ENCODE measurements at regions not wholly inside any gene's neighbourhood (a gene's known extent, or its start where the extent isn't known, plus 50 kb on each side); places are given as distances from the start of the nearest gene placed in this dataset.

DNA sequence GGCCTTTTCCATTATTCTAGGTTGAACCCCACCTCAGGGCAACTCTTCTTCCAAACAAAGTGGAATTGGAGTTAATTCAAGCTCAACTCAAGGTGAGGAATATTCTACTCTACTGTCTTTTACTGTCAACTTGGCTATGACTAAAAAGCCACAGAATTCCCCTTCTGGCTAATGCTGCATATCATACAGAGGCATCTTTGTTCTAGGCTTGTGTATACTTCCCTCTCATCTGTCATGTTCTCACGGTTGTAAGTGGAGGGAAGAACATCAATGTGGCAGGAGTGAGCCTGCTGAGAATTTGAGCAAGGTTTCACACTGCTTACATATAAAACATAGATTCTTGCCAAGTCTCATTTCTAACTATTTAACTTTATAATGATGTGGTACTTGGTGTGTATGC is 921.4 kb upstream of the CNTN5 start:
- DNase-seq = no peak

DNA sequence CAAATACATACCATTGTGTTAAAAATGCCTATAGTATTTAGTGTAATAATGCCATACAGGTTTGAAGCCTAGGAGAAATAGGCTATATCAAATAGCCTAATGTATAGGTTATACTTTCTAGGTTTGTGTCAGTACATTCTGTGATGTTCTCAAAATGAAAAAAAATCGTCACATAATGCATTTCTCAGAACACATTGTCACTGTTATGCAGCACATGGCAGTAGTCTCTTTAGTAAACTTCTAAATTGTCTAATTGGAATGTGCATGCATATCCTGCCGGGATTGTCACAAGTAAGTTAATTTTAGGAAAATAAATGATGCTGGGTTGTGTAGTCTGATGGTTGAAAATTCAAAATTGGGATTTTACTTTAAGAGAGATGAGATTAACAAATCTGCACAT is 920.1 kb upstream of the CNTN5 start:
- DNase-seq = no peak

DNA sequence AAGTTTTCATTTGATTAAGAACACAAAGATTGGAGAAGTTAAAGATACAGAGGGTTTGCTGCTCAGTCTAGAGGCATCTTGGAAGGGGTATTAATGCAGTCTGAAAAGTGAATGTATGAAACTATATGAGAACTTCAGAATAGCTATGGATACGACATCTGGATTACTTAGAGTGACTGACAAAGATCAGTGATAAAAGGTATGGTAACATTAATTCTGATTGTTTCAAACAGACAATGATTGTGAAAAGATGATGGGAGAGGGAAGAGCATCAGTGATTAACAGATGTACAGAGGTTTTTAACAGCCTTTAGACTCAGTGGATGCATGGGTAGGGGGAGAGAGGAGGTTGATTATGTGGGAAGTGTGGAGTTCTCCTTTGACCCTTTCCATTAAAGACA is 919.4 kb upstream of the CNTN5 start:
- no peak for DNase-seq

- no peak for DNase-seq
Measured at GRCh38 chr11:98104249-98104648, 916.5 kb upstream of the CNTN5 start.

DNA sequence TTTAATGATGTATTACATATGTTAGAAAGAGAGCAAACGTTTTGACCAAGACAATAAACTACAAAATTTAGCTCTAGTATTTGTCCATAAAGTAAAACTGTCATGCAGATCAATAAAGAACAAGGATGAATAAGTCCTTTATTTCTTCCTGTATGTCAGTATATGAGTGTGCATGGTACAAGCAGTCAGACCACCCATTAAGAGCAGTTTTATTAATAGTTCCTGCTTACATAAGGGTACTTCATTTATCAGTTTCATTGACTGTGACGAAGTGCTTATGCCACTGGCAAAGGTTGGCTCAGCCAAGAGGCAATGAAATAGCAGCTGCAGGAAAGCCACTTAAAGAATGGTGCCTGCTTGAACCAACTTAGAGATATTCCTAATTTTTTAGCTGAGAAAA is 913.0 kb upstream of the CNTN5 start:
- no peak for DNase-seq

DNA sequence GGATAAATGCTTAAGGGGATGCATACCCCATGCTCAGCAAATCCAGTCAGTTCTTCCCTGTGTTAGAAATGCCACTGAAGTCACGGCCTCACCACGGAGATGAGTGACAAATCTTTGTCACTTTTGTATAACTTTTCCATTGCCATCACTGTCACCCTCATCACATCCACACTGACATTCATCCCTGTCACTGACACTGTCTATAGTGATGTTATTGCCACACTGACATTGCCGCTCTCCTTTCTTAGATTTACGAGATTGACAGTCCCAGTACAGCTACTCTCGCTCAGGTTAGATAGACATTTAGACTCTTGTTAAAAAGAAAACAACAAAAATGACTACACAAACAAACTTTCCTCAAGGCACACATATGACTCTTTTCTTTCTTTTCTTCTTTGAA is 910.7 kb upstream of the CNTN5 start:
- no peak for DNase-seq

DNA sequence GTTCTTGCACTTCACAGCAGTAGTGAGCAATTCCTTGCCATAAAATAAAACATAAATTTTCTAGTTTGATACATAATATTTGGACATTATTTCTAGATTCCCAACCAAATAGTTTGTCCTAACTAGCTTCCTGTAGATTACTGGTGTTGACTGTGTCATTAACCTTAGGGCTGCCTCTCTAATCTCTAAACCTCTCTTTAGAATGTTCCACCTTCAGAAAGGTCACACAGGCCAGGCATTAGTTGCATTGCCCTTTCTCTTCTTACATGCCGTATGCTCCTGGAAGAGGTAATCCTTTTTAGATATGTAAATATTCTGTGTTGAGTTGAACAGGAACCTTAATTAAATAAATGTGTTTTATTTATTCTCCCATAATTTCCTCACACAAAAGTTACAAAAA is 904.9 kb upstream of the CNTN5 start:
- no peak for DNase-seq

- no peak for DNase-seq
Measured at GRCh38 chr11:98130117-98130625, 890.6 kb upstream of the CNTN5 start.

- DNase-seq = no peak
Measured at GRCh38 chr11:98136357-98136756, 884.4 kb upstream of the CNTN5 start.

GRCh38 chr11:98137437-98137836 is 883.3 kb upstream of the CNTN5 start:
- no peak for DNase-seq

GRCh38 chr11:98143661-98144060 is 877.1 kb upstream of the CNTN5 start:
- DNase-seq = no peak

DNA sequence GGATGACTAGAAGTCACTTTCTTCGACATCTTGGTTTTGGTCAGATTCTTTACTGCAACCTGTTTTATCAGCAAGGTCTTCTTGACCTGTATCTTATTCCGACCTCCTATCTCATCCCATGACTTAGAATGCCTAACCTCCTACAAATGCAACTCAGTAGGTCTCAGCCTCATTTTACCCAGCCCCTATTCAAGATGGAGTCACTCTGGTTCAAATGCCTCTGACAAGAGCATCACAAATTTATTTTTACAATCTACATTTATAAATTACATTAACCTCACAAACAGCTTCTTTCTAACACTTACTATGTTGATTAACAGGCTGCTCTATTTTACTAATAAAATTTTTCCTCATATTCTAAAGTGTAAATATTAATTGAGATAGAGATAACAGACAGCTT is 867.0 kb upstream of the CNTN5 start:
- no peak for DNase-seq

- DNase-seq = no peak
Measured at GRCh38 chr11:98155696-98156095, 865.1 kb upstream of the CNTN5 start.

- DNase-seq = no peak
Measured at GRCh38 chr11:98177925-98178324, 842.8 kb upstream of the CNTN5 start.

DNA sequence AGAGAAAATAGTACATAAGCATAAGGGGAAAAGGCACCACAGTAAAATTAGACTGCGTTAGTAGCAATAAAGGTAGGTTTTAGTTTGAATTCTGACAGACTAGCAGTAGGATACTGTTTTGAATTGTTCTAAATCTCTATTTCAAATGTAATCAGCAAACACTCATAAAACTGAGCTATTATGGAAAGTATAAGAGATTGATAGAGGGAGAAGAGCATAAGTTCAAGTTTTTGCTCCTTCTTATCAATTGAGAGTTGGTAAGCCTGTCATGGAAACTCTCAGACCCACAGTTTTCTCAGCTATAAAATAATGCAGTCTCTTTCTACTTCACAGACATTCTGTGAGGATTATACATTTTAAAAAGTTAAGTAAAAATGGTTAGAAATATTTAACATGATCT is 840.2 kb upstream of the CNTN5 start:
- DNase-seq = no peak

DNA sequence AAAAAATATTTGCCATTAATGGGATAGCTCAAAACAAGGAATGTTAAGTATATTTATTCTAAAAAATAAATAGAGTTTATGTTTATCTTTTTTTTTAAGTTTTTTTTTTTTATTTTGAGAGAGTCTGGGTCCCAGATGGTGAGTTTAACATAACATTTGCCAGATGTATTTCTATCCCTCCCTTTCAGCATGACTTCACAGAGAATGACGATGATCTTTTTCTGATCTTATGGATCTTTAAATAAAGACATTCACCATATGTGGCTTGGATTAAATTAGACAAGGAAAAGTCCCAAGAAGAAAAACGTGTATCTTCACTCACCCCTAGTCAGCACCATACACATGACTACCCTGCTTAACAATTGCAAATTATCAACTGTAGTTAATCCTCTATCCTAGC is 839.8 kb upstream of the CNTN5 start:
- DNase-seq = no peak

DNA sequence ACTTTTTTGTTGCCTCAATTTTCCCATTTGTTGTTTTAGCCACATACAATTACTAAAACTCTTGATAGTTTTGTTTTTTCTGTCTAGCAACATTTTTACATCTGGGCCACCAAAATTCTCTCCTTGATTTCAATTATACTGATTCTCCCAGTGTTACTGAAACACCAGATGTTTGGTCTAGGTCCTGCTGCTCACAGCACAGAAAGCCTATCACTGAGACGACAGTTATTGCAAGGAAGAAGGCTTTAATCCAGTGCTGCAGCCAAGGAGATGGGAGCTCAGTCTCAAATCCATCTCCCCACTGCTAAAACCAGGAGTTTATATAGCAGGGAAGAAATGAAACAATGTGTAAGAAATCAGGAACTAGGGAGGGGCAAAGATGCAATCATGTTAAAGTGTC is 837.7 kb upstream of the CNTN5 start:
- DNase-seq = no peak

DNA sequence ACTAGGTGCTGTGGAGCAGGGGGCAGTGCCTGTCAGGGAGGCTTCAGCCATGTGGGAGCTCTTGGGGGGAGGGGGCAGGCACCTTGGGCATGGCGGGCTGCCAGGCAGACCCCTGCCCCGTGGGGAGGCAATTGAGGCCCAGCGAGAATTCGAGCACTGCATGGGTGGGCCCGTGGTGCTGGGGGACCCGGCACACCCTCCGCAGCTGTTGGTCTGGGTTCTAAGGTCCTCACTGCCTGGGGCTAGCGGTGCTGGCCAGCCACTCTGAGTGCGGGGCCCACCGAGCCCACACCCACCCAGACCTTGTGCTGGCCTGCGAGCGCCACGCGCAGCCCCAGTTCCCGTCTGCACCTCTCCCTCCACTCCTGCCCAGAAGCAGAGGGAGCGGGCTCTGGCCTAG is 835.5 kb upstream of the CNTN5 start:
- DNase-seq = no peak

DNA sequence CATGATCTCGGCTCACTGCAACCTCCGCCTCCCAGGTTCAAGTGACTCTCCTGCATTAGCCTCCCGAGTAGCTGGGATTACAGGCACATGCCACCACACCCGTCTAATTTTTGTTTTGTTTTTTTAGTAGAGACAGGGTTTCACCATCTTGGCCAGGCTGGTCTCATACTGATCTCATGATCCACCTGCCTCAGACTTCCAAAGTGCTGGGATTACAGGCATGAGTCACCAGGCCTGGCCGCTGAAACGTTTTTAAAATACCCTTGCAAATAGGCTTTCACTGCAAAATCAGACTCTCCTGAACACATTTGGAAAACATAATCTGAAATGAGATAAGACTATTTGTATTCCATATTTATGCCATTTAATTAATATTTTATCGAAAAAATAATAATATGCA is 826.1 kb upstream of the CNTN5 start:
- no peak for DNase-seq

- DNase-seq = no peak
Measured at GRCh38 chr11:98195300-98195699, 825.4 kb upstream of the CNTN5 start.

DNA sequence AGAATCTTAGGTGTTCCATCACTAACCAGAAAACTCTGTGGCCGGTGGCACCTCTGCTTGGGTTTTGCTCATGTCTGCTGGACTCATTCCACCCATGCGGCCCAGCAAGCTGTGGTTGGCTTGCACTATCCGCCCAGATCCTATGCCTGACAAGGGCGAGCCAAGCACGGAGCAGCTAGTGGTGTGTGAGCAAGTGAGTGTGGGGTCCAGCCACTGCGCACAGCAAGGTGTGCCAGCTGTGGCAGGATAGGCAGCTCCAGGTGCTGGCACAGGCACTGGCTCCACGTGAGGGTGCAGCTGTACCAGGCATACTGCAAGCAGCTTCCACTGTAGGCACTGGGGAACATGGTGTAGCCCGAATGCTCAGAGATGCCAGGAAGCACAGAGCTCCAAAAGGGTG is 813.7 kb upstream of the CNTN5 start:
- no peak for DNase-seq

GRCh38 chr11:98227278-98227677 is 793.5 kb upstream of the CNTN5 start:
- no peak for DNase-seq

- no peak for DNase-seq
Measured at GRCh38 chr11:98230678-98231077, 790.1 kb upstream of the CNTN5 start.

GRCh38 chr11:98234698-98235097 is 786.1 kb upstream of the CNTN5 start:
- no peak for DNase-seq

DNA sequence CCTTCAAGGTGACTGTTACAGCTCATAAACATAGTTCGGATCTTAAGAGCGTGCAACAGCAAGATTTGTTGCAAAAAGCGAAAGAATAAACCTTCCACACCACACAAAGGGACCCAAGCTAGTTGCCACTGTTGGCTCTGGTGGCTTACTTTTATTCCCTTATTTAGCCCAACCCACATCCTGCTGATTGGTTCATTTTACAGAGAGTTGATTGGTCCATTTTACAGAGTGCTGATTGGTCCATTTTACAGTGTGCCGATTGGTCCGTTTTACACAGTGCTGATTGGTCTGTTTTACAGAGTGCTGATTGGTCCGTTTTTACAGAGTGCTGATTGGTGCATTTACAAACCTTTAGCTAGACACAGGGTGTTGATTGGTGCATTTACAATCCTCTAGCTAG is 776.9 kb upstream of the CNTN5 start:
- DNase-seq = no peak

- no peak for DNase-seq
Measured at GRCh38 chr11:98260983-98261382, 759.8 kb upstream of the CNTN5 start.

Measured in CD4-positive, alpha-beta T cell treated with Interleukin-4 for 4 hours (primary cell).